ENCODE measurements at regions not wholly inside any gene's neighbourhood (a gene's known extent, or its start where the extent isn't known, plus 50 kb on each side); places are given as distances from the start of the nearest gene placed in this dataset.

DNA sequence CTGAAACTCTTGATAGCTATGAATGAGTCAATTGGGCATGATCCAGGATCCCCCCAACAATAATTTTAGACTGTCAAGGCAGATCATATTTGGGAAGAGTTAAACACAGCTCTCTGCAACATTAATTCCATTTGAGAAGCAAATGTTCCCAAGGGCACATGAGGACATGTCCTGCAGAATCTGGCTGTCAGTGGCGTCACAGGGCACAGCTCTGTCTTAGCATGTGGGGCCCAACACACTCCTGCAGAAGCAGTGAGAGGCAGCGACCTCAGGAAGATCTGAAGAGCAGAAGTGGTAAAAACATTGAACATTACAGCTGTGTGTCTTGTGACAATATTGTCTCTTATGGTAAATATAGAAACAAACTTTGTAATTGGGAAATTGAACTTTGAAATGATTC lies 197.1 kb upstream of the PBX1 start:
- POLR2A ChIA-PET: no interaction called here
- Histone ChIP-seq H3K27me3 (ENCODE audit: control insufficient read depth in 2 of 2, insufficient read depth in 2 of 2, low read length in 2 of 2) (no peaks in the 10 kb centered on the region), H4K20me1 (replicated peaks; ENCODE audit: control insufficient read depth, insufficient read depth, low read length) (no peaks in the 10 kb centered on the region)
- no peak for TF ChIP-seq ZC3H11A (IDR thresholded peaks at IDR 0.05; ENCODE audit: low read depth, low read length)
- no peak for TF ChIP-seq SMAD4 (CRISPR knock-in tag; conservative IDR thresholded peaks at IDR 0.05)
- no peak for TF ChIP-seq ZNF24 (IDR thresholded peaks at IDR 0.05)
- TF ChIP-seq, protein P1, sequence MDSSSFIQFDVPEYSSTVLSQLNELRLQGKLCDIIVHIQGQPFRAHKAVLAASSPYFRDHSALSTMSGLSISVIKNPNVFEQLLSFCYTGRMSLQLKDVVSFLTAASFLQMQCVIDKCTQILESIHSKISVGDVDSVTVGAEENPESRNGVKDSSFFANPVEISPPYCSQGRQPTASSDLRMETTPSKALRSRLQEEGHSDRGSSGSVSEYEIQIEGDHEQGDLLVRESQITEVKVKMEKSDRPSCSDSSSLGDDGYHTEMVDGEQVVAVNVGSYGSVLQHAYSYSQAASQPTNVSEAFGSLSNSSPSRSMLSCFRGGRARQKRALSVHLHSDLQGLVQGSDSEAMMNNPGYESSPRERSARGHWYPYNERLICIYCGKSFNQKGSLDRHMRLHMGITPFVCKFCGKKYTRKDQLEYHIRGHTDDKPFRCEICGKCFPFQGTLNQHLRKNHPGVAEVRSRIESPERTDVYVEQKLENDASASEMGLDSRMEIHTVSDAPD (CRISPR knock-in tag; IDR thresholded peaks at IDR 0.05): no peak
- no peak for TF ChIP-seq MXD1 (CRISPR knock-in tag; IDR thresholded peaks at IDR 0.05; ENCODE audit: borderline replicate concordance, poor library complexity, severe bottlenecking)
- TF ChIP-seq BRD9 (IDR thresholded peaks at IDR 0.05; ENCODE audit: low read depth, partially characterized antibody): no peak
- TF ChIP-seq, protein P2, sequence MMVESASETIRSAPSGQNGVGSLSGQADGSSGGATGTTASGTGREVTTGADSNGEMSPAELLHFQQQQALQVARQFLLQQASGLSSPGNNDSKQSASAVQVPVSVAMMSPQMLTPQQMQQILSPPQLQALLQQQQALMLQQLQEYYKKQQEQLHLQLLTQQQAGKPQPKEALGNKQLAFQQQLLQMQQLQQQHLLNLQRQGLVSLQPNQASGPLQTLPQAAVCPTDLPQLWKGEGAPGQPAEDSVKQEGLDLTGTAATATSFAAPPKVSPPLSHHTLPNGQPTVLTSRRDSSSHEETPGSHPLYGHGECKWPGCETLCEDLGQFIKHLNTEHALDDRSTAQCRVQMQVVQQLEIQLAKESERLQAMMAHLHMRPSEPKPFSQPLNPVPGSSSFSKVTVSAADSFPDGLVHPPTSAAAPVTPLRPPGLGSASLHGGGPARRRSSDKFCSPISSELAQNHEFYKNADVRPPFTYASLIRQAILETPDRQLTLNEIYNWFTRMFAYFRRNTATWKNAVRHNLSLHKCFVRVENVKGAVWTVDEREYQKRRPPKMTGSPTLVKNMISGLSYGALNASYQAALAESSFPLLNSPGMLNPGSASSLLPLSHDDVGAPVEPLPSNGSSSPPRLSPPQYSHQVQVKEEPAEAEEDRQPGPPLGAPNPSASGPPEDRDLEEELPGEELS (CRISPR knock-in tag; IDR thresholded peaks at IDR 0.05; ENCODE audit: borderline replicate concordance): no peak
- TF ChIP-seq TEAD4 (IDR thresholded peaks at IDR 0.05; ENCODE audit: low read length): no peak
- no peak for TF ChIP-seq TEAD4 (CRISPR knock-in tag; IDR thresholded peaks at IDR 0.05; ENCODE audit: borderline replicate concordance)
- TF ChIP-seq POLR3A (IDR thresholded peaks at IDR 0.05; ENCODE audit: borderline replicate concordance, extremely low read depth, insufficient read depth, insufficient read length): no peak
- TF ChIP-seq TAF1 (IDR thresholded peaks at IDR 0.05; ENCODE audit: control insufficient read depth, extremely low read depth, insufficient read depth, low read length, severe bottlenecking): no peak
- no peak for TF ChIP-seq RBM14 (IDR thresholded peaks at IDR 0.05; ENCODE audit: borderline replicate concordance, insufficient read depth, low read depth, low read length)
- TF ChIP-seq KAT2B (IDR thresholded peaks at IDR 0.05; ENCODE audit: low read depth, low read length): no peak
- TF ChIP-seq ATF6 (CRISPR knock-in tag; IDR thresholded peaks at IDR 0.05): no peak
- no peak for TF ChIP-seq MTF1 (CRISPR knock-in tag; IDR thresholded peaks at IDR 0.05; ENCODE audit: borderline replicate concordance)
- no peak for TF ChIP-seq NFE2L1 (tag; IDR thresholded peaks at IDR 0.05; ENCODE audit: borderline replicate concordance, low read depth)
- no peak for TF ChIP-seq DNMT1 (IDR thresholded peaks at IDR 0.05)

More for the DNA sequence above, 197.1 kb upstream of the PBX1 start:
- no peak for FAIRE-seq
- Histone ChIP-seq H3K4me1 (replicated peaks in 1 of 2; ENCODE audit: control insufficient read depth in 2 of 2, insufficient read depth in 2 of 2, low read length in 2 of 2) (no peaks in the 10 kb centered on the region), H3K79me2 (ENCODE audit: control insufficient read depth, insufficient read depth, low read length) (no peaks in the 10 kb centered on the region), H3K9me3 (replicated peaks; ENCODE audit: control insufficient read depth, insufficient read depth, low read depth, low read length) (no peaks in the 10 kb centered on the region; the same call in 1 of the 2 replicates), H3K36me3 (ENCODE audit: control insufficient read depth, insufficient read depth, low read length) (no peaks in the 10 kb centered on the region), H3K27ac (ENCODE audit: extremely low read depth, low read depth, low read length) (no peak overlapping the region), H3K4me3 (no peak overlapping the region), H3K9ac (ENCODE audit: insufficient read depth in 1 of 2, low read depth in 2 of 2, low read length in 2 of 2) (no peak overlapping the region), H3K9me1 (ENCODE audit: control insufficient read depth, insufficient read depth, low read length) (no peaks in the 10 kb centered on the region), H3K4me2 (ENCODE audit: insufficient read depth, low read length) (no peak overlapping the region), H2AFZ (ENCODE audit: low read depth, low read length) (no peak overlapping the region)
- DNase-seq (ENCODE audit: extremely low read depth in 1 of 4, low spot score in 3 of 4): no peak
- in situ Hi-C loops (cut with MboI): no loop called here
- WGBS (ENCODE audit: insufficient coverage, low coverage, missing lambda C conversion rate): 0% methylated on average over 2 of the region's 2 CpGs
- no peak for ATAC-seq
- no TSS peak for BruUV-seq (replicated peaks)
- intact Hi-C loops (cut with micrococcal nuclease): no loop called here
- CTCF ChIA-PET (ENCODE audit: low intra/inter-chr PET ratio): no interaction called here

All from K562 (cell line).